Suprapubic skin (tissue), 4 donors: ENCODE measurements at regions not wholly inside any gene's neighbourhood (a gene's known extent, or its start where the extent isn't known, plus 50 kb on each side); places are given as distances from the start of the nearest gene placed in this dataset.

Experiments used
- DNase-seq, 2 donors: peaks; one replicate each; pipeline ENCODE4 v3.0.0-alpha.2; 2019; ENCODE audit warnings: low spot score in 2 of 2
- H3K27ac ChIP-seq: fragments of 200-600 bp; sonication (generic); one replicate; pipeline ENCODE4 v1.5.1; 2019
- H3K27me3 ChIP-seq: fragments of 200-600 bp; sonication (generic); one replicate; pipeline ENCODE4 v1.5.1; 2019
- H3K36me3 ChIP-seq: fragments of 200-600 bp; sonication (generic); one replicate; pipeline ENCODE4 v1.5.1; 2019
- H3K4me1 ChIP-seq: fragments of 200-600 bp; sonication (generic); one replicate; pipeline ENCODE4 v1.5.1; 2019
- H3K4me3 ChIP-seq: fragments of 200-600 bp; sonication (generic); one replicate; pipeline ENCODE4 v1.5.1; 2019; ENCODE audit warnings: mild to moderate bottlenecking
- H3K9me3 ChIP-seq: fragments of 200-600 bp; sonication (generic); one replicate; pipeline ENCODE4 v1.5.1; 2019
- EP300 ChIP-seq: sonication (generic); formaldehyde crosslinking; IDR thresholded peaks from one replicate; pipeline ENCODE4 v1.6.1; 2017; ENCODE audit warnings: antibody characterized with exemption
- POLR2A ChIP-seq, 2 donors: fragments of 450-650 bp; IDR thresholded peaks; one replicate each; pipeline ENCODE4 v1.6.1; 2017; ENCODE audit warnings: antibody characterized with exemption in 2 of 2, mild to moderate bottlenecking in 2 of 2, moderate library complexity in 2 of 2
- POLR2AphosphoS5 ChIP-seq, 3 donors: sonication (generic); formaldehyde crosslinking; IDR thresholded peaks; one replicate each; pipeline ENCODE4 v1.6.1; 2017; ENCODE audit warnings: antibody characterized with exemption in 3 of 3
- WGBS: methylation state at CpG from one replicate; pipeline ENCODE4 v1.1.5; 2018; 5-methylcytosine and 5-hydroxymethylcytosine counted together
- TF ChIP-seq, protein P1 (sequence below), 2 donors: fragments of 200-600 bp in 1 of 2; fragments of 450-650 bp in 1 of 2; sonication (generic) in 1 of 2; IDR thresholded peaks; one replicate each; pipeline ENCODE4 v1.5.1; 2016 to 2019; ENCODE audit warnings: antibody characterized with exemption in 2 of 2, mild to moderate bottlenecking in 1 of 2, moderate library complexity in 1 of 2

DNA sequence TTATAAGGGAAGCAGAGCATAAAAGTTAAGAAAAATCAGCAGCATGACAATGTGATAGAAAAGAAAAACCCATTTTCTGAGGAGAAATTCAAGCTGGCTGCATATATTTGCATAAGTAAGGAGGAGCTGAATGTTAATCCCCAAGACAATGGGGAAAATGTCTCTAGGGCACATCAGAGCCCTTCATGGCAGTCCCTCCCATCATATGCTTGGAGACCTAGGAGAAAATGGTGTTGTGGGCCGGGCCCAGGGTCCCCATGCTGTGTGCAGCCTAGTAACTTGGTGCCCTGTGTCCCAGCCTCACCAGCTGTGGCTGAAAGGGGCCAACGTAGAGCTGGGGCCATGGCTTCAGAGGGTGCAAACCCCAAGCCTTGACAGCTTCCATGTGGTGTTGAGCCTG lies 100.6 kb upstream of the PLPPR4 start:
- Histone ChIP-seq H3K9me3 (no peaks in the 10 kb centered on the region), H3K4me1 (no peaks in the 10 kb centered on the region), H3K36me3 (no peaks in the 10 kb centered on the region), H3K27me3 (no peaks in the 10 kb centered on the region), H3K4me3 (no peak overlapping the region), H3K27ac (no peak overlapping the region)
- TF ChIP-seq, protein P1, sequence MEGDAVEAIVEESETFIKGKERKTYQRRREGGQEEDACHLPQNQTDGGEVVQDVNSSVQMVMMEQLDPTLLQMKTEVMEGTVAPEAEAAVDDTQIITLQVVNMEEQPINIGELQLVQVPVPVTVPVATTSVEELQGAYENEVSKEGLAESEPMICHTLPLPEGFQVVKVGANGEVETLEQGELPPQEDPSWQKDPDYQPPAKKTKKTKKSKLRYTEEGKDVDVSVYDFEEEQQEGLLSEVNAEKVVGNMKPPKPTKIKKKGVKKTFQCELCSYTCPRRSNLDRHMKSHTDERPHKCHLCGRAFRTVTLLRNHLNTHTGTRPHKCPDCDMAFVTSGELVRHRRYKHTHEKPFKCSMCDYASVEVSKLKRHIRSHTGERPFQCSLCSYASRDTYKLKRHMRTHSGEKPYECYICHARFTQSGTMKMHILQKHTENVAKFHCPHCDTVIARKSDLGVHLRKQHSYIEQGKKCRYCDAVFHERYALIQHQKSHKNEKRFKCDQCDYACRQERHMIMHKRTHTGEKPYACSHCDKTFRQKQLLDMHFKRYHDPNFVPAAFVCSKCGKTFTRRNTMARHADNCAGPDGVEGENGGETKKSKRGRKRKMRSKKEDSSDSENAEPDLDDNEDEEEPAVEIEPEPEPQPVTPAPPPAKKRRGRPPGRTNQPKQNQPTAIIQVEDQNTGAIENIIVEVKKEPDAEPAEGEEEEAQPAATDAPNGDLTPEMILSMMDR (IDR thresholded peaks at IDR 0.05): no peak
- TF ChIP-seq POLR2AphosphoS5 (IDR thresholded peaks at IDR 0.05): no peak
- WGBS: 92% methylated on average over 2 of the region's 2 CpGs
- DNase-seq: no peak

DNA sequence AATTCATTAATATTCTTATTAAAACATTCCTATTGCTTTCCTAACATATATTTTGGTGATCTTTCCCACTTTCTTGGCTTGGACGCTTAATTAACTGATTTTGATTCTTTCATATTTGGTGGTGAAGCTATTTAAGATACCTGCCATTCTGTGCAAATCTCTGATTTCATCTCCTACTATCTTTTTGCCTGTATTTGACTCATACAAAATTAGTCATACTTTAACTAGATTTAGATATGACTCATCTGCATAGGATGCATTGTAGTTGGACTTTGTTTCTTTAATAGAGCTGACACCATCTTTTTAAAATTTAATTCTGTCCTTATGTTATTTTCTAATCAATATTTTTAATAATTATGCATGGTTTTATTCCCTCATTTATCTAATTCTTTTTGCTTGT lies 93.8 kb upstream of the PLPPR4 start:
- H3K4me1 ChIP-seq: no peaks in the 10 kb centered on the region
- no peak overlapping the region for H3K4me3 ChIP-seq
- WGBS: 89% methylated on average over 1 of the region's 1 CpG
- no peaks in the 10 kb centered on the region for H3K9me3 ChIP-seq
- no peak for DNase-seq
- no peaks in the 10 kb centered on the region for H3K36me3 ChIP-seq
- no peak overlapping the region for H3K27ac ChIP-seq
- TF ChIP-seq EP300 (no peak), POLR2A (IDR thresholded peaks at IDR 0.05) (no peak), POLR2AphosphoS5 (IDR thresholded peaks at IDR 0.05) (no peak)
- TF ChIP-seq, protein P1 (IDR thresholded peaks at IDR 0.05): no peak
- H3K27me3 ChIP-seq: peaks cover 4% of the 10 kb centered on the region

DNA sequence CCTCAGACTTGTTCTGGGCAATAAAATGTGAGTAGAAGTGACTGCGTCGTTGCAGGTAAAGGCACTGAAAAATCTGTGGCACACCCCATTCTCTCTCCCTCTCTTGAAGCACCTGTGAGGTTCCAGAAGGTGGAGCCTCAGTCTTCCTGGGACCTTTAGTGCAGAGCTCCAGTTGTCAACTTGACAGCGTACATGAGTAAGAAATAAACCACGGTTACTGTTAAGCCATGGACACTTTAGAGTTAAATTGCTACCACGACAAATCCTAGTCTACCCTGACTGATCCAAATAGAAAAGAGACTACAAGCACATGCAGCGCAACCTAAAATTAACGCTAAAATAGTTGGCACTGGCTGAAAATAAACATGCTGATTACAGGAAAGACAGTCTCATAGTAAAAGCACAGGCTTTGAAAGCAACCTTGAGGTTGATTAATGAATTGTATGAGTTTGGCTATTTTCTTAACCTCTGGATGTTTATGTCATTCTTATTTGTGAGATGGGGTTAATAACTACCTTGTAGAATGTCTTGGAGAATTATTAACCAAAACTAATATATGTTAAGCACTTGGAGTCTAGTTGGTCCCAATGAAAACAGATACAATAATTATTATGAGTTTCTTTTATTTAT lies 93.0 kb upstream of the PLPPR4 start:
- Histone ChIP-seq H3K27ac (no peak overlapping the region), H3K4me3 (no peak overlapping the region), H3K4me1 (no peaks in the 10 kb centered on the region), H3K36me3 (no peaks in the 10 kb centered on the region), H3K9me3 (no peaks in the 10 kb centered on the region), H3K27me3 (peaks cover 4% of the 10 kb centered on the region)
- 56% methylated on average over 7 of the region's 7 CpGs for WGBS
- no peak for DNase-seq
- TF ChIP-seq EP300: no peak
- TF ChIP-seq POLR2A (IDR thresholded peaks at IDR 0.05): no peak
- TF ChIP-seq, protein P1 (IDR thresholded peaks at IDR 0.05): no peak
- no peak for TF ChIP-seq POLR2AphosphoS5 (IDR thresholded peaks at IDR 0.05)

DNA sequence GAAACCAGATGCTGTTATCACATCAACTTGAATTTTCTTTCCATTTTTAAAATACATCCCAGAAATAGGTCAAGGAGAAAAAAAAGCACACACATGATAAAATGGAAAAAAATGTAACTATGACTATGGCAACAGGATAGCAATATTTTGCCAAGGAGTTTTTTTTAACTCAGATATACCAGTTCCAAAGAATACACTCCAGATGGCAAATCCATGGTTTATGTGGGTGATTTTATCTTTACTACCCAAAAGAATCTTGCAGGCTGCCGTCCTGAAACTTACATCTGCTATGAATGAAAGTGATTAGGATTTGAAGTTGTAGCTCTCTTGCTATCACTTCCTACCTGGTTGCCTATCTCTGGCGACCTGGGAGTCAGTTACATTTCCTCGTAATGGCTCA lies 91.0 kb upstream of the PLPPR4 start:
- H3K36me3 ChIP-seq: no peaks in the 10 kb centered on the region
- no peaks in the 10 kb centered on the region for H3K9me3 ChIP-seq
- DNase-seq: no peak
- TF ChIP-seq, protein P1 (IDR thresholded peaks at IDR 0.05): no peak
- TF ChIP-seq EP300 (no peak), POLR2AphosphoS5 (IDR thresholded peaks at IDR 0.05) (no peak), POLR2A (IDR thresholded peaks at IDR 0.05) (no peak)
- H3K4me3 ChIP-seq: no peak overlapping the region
- H3K27me3 ChIP-seq: peaks cover 4% of the 10 kb centered on the region
- no peaks in the 10 kb centered on the region for H3K4me1 ChIP-seq
- WGBS: 62% methylated on average over 3 of the region's 3 CpGs
- no peak overlapping the region for H3K27ac ChIP-seq

DNA sequence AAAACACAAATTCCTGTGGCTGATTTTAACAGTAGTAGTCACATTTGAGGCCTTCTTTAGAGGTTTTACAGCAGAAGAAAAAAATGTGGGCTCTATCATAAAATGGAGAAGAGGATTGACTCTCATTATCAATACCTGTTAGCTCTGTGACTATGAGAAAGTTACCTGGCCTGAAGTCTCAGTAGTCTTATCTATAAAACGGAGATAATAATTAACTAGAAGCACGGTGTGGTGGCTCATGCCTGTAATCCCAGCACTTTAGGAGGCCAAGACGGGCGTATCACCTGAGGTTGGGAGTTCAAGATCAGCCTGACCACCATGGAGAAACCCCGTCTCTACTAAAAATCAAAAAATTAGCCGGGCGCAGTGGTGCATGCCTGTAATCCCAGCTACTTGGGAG lies 90.4 kb upstream of the PLPPR4 start:
- TF ChIP-seq POLR2AphosphoS5 (IDR thresholded peaks at IDR 0.05) (no peak), EP300 (no peak), POLR2A (IDR thresholded peaks at IDR 0.05) (no peak)
- TF ChIP-seq, protein P1 (IDR thresholded peaks at IDR 0.05): no peak
- Histone ChIP-seq H3K27ac (no peak overlapping the region), H3K27me3 (peaks cover 4% of the 10 kb centered on the region), H3K9me3 (no peaks in the 10 kb centered on the region), H3K36me3 (no peaks in the 10 kb centered on the region), H3K4me1 (no peaks in the 10 kb centered on the region), H3K4me3 (no peak overlapping the region)
- DNase-seq: no peak
- WGBS: 93% methylated on average over 7 of the region's 7 CpGs
